Neutrophil (primary cell): ENCODE measurements at regions not wholly inside any gene's neighbourhood (a gene's known extent, or its start where the extent isn't known, plus 50 kb on each side); places are given as distances from the start of the nearest gene placed in this dataset.

Experiments
- H3K27ac ChIP-seq: fragments of 200-600 bp; sonication (generic); 2 replicates; pipeline ENCODE4 v1.5.1; 2016; ENCODE audit warnings: mild to moderate bottlenecking, moderate library complexity
- H3K27me3 ChIP-seq: fragments of 200-600 bp; sonication (generic); 2 replicates; pipeline ENCODE4 v1.6.0; 2016; ENCODE audit warnings: mild to moderate bottlenecking
- H3K36me3 ChIP-seq: fragments of 200-600 bp; sonication (generic); 2 replicates; pipeline ENCODE4 v1.5.1; 2017
- H3K4me1 ChIP-seq, 2 experiments: fragments of 200-600 bp in 1 of 2; sonication (generic) in 1 of 2; 1 replicate in 1 of 2; 2 replicates in 1 of 2; pipeline versions ENCODE4 v1.5.1 to v1.6.1; 2013 to 2016; ENCODE audit warnings: low read depth in 1 of 2, low read length in 1 of 2, mild to moderate bottlenecking in 1 of 2, moderate library complexity in 1 of 2; ENCODE audit not compliant: control insufficient read depth in 1 of 2, insufficient read depth in 1 of 2
- H3K4me3 ChIP-seq, 2 experiments: fragments of 200-600 bp in 1 of 2; sonication (generic) in 1 of 2; 1 replicate in 1 of 2; 2 replicates in 1 of 2; pipeline ENCODE4 v1.5.1; 2013 to 2016; ENCODE audit warnings: low read depth in 1 of 2, low read length in 1 of 2, mild to moderate bottlenecking in 1 of 2, moderate library complexity in 1 of 2
- H3K9me3 ChIP-seq: fragments of 200-600 bp; sonication (generic); 2 replicates; pipeline ENCODE4 v1.5.1; 2016
- TF ChIP-seq, protein P1 (sequence below): fragments of 200-600 bp; sonication (generic); IDR thresholded peaks from 2 replicates; pipeline ENCODE4 v1.5.1; 2016; ENCODE audit warnings: antibody characterized with exemption

DNA sequence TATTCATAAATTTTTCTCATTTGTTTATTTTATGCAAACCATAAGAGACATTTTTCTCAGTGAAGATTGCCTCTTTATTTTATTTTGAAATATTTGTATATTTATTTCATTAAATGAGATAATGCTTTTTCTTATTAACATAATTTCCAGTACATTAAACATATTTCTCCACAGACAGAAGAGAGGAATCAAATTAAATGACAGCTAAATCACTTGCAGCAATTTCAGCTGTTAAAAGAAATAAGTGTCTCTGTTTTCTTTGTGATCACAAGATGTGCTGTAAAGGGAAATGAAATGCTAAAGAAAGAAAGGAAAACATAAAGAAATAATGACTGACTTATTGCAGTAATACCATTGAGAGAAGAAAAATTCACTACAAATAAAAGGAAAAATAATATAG lies 414.0 kb upstream of the FANCL start:
- TF ChIP-seq, protein P1, sequence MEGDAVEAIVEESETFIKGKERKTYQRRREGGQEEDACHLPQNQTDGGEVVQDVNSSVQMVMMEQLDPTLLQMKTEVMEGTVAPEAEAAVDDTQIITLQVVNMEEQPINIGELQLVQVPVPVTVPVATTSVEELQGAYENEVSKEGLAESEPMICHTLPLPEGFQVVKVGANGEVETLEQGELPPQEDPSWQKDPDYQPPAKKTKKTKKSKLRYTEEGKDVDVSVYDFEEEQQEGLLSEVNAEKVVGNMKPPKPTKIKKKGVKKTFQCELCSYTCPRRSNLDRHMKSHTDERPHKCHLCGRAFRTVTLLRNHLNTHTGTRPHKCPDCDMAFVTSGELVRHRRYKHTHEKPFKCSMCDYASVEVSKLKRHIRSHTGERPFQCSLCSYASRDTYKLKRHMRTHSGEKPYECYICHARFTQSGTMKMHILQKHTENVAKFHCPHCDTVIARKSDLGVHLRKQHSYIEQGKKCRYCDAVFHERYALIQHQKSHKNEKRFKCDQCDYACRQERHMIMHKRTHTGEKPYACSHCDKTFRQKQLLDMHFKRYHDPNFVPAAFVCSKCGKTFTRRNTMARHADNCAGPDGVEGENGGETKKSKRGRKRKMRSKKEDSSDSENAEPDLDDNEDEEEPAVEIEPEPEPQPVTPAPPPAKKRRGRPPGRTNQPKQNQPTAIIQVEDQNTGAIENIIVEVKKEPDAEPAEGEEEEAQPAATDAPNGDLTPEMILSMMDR = no peak
- H3K4me1 ChIP-seq = no peaks in the 10 kb centered on the region

DNA sequence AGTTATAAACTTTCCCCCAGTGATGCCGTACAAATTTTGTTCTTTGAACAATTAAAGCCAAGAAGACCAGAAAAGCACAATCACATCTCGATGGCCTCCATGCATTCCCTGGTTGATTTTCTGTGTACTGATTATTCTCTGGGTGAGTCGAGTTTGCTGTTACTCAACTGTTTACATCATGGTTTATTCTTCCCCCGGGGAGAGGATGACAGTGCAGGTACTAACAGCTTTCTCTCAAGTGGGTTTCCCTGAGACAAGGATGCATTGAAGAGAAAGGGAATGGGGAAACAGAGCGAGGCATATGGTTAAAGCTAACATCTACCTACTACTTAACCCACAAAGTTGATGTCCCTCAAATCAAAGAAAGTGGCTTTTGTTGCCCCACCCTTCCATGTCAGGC lies 410.8 kb upstream of the FANCL start:
- Histone ChIP-seq H3K4me3 (no peak overlapping the region), H3K9me3 (no peaks in the 10 kb centered on the region), H3K4me1 (no peaks in the 10 kb centered on the region), H3K36me3 (no peaks in the 10 kb centered on the region), H3K27me3 (no peaks in the 10 kb centered on the region), H3K27ac (no peak overlapping the region)
- TF ChIP-seq, protein P1 = no peak

More for the DNA sequence above, 414.0 kb upstream of the FANCL start:
- H3K9me3 ChIP-seq = no peaks in the 10 kb centered on the region
- no peak overlapping the region for H3K4me3 ChIP-seq
- no peak overlapping the region for H3K27ac ChIP-seq
- H3K27me3 ChIP-seq = no peaks in the 10 kb centered on the region
- no peaks in the 10 kb centered on the region for H3K36me3 ChIP-seq

DNA sequence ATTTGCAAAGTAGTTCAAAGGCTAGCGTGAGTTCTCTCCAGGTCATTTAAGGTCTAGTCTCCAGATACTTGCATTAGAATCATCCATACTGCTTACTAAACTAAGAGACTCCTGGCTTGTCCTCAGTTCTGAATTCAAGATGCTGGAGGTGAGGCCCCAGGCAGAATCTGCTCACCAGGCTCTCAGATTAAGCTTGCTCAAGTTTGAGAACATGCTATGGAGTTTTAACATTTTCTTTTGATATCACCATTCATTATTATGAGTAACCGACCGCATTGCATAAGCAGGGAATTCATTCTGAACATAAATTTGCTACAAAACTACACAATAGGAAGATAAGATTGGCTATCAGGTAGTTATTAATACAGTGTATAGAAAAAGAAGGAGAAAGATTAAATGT lies 409.7 kb upstream of the FANCL start:
- H3K4me1 ChIP-seq = no peaks in the 10 kb centered on the region
- TF ChIP-seq, protein P1 = no peak
- no peaks in the 10 kb centered on the region for H3K9me3 ChIP-seq

DNA sequence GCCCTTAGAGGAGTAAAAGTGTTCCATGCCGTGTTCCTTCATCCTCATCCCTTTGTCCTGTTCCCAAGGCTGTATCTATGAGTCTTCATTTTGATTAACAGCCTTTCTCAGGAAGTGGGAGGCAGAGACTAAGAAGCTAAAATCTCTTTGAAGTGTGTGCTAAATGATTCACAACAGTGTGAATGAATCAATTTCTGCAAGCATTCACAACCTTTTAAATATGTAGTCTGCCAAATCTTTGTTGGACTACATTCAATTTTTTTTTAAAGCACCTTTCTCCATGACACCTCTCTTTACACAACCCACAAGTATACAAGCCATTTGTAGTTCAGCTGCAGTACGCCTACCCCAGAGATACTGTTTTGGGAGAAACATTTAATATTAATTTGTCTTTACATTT lies 408.6 kb upstream of the FANCL start:
- H3K36me3 ChIP-seq = no peaks in the 10 kb centered on the region
- H3K27ac ChIP-seq = no peak overlapping the region
- no peaks in the 10 kb centered on the region for H3K4me1 ChIP-seq
- H3K27me3 ChIP-seq = no peaks in the 10 kb centered on the region
- no peaks in the 10 kb centered on the region for H3K9me3 ChIP-seq
- TF ChIP-seq, protein P1 = no peak
- no peak overlapping the region for H3K4me3 ChIP-seq

More for the DNA sequence above, 409.7 kb upstream of the FANCL start:
- H3K36me3 ChIP-seq = no peaks in the 10 kb centered on the region
- no peaks in the 10 kb centered on the region for H3K27me3 ChIP-seq
- no peak overlapping the region for H3K27ac ChIP-seq
- H3K4me3 ChIP-seq = no peak overlapping the region

DNA sequence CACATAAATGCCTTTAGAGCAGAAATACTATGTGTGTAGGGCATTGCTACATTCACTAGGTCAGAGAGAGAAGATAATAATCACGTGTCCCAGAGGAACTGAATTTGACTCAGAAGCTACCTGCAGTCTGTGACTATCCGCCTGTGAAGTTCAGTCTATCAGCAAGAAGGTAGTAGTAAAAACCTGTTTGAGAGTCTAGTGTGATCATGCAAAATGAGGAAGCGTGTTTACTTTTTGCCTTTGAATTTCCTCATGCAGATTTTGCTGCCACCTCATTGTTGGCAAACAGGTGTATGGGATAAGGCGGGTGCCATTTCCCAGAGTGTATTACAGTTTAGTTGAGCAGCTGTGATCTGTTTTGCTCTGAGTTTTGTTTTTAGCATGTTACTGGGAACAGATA lies 403.9 kb upstream of the FANCL start:
- no peaks in the 10 kb centered on the region for H3K36me3 ChIP-seq
- no peaks in the 10 kb centered on the region for H3K9me3 ChIP-seq
- no peaks in the 10 kb centered on the region for H3K27me3 ChIP-seq
- no peak overlapping the region for H3K27ac ChIP-seq
- no peak overlapping the region for H3K4me3 ChIP-seq
- no peaks in the 10 kb centered on the region for H3K4me1 ChIP-seq
- TF ChIP-seq, protein P1 = no peak

DNA sequence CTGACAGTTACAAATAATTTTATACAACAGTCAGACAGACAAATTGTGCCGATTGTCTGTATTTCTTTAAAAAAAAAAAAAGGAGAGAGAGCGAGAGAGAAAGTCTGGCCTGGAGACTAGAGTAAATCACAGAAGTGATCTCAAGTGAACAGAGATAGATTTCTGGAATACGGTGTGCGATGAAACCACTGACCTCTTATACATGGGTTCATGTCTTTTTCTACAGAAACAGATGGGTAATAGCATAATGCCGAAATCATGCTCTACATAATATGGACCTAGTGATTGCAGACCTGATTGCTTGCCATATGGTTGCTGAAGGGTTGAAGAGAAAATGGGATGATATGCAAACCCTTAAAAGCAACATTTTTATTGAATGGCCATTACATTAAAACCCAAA lies 403.3 kb upstream of the FANCL start:
- no peaks in the 10 kb centered on the region for H3K27me3 ChIP-seq
- H3K4me3 ChIP-seq = no peak overlapping the region
- TF ChIP-seq, protein P1 = no peak
- H3K36me3 ChIP-seq = no peaks in the 10 kb centered on the region
- no peaks in the 10 kb centered on the region for H3K4me1 ChIP-seq
- no peaks in the 10 kb centered on the region for H3K9me3 ChIP-seq
- H3K27ac ChIP-seq = no peak overlapping the region
